Epithelial cell of proximal tubule (primary cell): ENCODE measurements at regions not wholly inside any gene's neighbourhood (a gene's known extent, or its start where the extent isn't known, plus 50 kb on each side); places are given as distances from the start of the nearest gene placed in this dataset.
A peak's percentile ranks its signal among the peaks of the same experiment; 100 is the strongest.

ENCODE experiments used
- DNase-seq: peaks from one replicate; pipeline ENCODE4 v3.0.0-alpha.2; 2011; ENCODE audit warnings: low read depth
- H3K4me3 ChIP-seq: 2 replicates; pipeline ENCODE4 v1.5.1; 2011; ENCODE audit warnings: low read depth, mild to moderate bottlenecking, low read length
- TF ChIP-seq, protein P1 (sequence below): conservative IDR thresholded peaks from 2 replicates; pipeline ENCODE4 v1.5.1; 2012; ENCODE audit warnings: low read depth, mild to moderate bottlenecking, low read length

DNA sequence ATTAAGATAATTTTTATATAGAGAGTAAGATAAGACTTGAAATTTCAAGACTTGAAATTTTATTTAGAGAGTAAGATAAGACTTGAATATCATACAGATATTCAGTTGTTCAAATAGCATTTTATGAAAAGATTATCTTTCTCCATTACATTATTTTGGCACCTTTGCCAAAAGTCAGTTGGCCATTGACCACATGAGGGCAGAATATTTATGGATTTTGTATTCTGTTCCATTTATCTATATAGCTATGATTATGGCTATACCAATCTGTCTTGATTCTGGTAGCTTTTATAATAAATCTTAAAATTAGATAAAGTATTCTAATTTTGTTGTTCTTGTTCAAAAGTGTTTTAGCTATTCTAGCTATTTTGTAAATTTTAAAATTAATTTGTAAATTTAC is 537.9 kb upstream of the GJE1 start:
- TF ChIP-seq, protein P1, sequence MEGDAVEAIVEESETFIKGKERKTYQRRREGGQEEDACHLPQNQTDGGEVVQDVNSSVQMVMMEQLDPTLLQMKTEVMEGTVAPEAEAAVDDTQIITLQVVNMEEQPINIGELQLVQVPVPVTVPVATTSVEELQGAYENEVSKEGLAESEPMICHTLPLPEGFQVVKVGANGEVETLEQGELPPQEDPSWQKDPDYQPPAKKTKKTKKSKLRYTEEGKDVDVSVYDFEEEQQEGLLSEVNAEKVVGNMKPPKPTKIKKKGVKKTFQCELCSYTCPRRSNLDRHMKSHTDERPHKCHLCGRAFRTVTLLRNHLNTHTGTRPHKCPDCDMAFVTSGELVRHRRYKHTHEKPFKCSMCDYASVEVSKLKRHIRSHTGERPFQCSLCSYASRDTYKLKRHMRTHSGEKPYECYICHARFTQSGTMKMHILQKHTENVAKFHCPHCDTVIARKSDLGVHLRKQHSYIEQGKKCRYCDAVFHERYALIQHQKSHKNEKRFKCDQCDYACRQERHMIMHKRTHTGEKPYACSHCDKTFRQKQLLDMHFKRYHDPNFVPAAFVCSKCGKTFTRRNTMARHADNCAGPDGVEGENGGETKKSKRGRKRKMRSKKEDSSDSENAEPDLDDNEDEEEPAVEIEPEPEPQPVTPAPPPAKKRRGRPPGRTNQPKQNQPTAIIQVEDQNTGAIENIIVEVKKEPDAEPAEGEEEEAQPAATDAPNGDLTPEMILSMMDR, result peak; percentile 35
- DNase-seq, result no peak
- H3K4me3 ChIP-seq, result no peak overlapping the region

DNA sequence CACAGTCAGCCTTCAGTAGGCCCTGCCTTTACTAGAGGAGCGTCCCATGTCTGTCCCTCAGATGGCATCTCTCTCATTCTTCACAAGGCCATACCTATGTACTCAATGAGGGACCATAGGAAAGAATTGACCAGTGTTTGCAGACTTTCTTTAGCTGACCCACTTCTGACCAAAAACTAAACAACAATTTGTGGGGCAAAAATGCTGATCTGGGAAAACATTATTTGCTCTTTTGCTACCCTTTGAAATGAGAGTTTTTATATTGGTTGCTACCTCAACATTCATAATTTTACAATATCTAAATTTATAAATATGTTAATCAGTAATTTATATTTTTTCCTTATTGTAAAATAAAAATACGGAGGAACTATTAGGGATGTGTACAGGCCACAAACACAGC is 539.4 kb upstream of the GJE1 start:
- TF ChIP-seq, protein P1, result no peak
- DNase-seq, result no peak
- no peak overlapping the region for H3K4me3 ChIP-seq

DNA sequence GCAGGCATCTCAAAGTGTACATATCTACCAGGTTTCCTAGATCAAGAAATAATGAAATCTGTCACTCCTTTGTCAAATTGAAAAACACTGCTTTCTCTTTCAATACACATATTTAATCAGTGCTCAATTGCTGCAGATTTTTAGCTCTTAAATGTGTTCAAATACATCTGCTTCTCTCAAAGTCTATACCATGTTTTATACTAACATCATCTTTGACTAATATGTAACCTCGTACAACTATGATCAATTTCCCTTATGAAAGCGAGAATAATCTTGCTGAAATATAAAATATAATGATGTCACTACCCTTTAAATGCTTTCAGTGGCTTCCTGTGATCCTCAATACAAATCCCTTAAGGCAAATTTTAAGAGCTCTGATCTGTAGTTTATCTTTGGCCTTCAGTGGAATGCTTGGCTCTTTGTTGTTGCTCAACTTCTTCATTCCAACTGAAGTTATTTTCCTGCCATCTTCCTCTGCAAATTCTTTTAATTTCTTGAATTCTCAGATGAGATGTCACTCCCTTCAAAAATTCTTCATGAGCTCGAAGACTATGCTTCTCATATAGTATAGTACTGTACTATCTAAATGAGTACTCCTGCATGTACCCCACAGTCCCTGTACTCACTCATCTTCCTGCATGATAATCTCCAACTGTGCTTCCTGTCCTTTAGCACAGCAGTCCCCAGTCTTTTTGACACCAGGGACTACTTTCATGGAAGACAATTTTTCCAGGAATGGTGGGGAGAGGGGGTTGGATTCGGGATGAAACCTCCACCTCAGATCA is 545.1 kb upstream of the GJE1 start:
- no peak overlapping the region for H3K4me3 ChIP-seq
- DNase-seq, result no peak
- TF ChIP-seq, protein P1, result no peak

DNA sequence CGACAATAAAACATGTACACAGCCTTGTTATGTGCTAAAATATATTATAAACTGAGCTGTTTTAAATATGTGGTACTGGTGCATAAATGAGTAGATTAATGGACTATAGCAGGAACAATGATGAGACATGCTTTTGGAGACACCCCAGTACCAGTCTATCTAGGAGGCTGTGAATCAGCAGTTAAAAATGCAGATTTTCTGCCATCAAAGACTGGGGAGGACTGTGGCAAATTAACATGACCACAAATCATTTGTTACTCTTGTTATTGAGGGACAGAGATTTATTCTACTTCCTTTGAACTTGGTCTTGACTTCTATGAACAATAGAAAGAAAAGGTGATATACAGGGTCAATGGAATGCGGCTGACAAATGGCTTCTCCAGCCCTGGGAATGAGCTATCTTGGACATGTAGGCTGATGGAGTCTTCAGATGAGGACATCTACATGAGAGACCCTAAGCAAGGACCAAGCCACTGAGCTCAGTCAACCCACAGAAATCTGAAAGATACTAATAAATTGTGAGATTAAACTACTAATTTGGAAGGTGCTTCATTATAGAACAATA is 551.7 kb upstream of the GJE1 start:
- H3K4me3 ChIP-seq, result no peak overlapping the region
- DNase-seq, result no peak
- TF ChIP-seq, protein P1, result no peak

DNA sequence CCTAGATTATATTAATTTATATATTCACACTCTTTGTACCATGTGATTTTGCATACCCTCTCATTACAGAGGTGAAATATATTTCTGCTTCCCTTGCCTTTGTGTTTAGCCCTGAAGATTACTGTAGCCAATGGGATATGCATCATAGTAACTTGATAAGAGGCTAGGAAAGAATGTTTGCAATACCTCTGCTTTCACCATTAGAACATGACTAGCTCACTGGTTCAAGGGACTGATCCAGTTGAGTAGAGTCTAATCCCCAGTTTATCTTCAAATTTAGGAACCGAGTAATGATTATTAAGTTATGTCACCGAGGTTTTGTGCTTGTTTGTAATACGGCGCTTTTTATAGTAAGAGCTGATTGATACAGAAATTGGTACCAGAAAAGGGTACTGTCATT is 552.6 kb upstream of the GJE1 start:
- TF ChIP-seq, protein P1, result no peak
- no peak for DNase-seq
- no peak overlapping the region for H3K4me3 ChIP-seq

DNA sequence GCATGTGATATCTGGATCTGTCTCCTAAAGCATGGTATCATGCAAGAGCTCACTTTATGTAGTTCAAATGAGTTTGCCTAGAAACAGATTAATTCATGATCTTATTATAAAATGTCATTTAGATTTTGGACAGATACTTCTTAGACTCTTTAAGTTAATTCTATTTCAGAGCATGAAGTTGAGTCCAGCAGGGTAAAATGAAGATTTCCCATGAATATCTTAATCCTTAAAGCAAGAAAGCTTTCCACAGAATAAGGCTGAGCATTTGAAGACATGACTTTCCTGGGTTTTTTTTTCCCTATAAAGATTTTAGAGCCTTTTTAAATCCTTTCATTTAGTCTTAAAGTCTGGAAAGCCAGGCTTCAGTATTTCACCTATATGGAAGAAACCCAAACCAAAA is 556.0 kb upstream of the GJE1 start:
- TF ChIP-seq, protein P1, result no peak
- H3K4me3 ChIP-seq, result no peak overlapping the region
- DNase-seq, result no peak
